Midbrain (tissue), 1 donor: ENCODE measurements at regions not wholly inside any gene's neighbourhood (a gene's known extent, or its start where the extent isn't known, plus 50 kb on each side); places are given as distances from the start of the nearest gene placed in this dataset.

ENCODE experiments used
- DNase-seq: peaks from one replicate; lab custom pipeline; 2025; lab: John Stamatoyannopoulos, UW

DNA sequence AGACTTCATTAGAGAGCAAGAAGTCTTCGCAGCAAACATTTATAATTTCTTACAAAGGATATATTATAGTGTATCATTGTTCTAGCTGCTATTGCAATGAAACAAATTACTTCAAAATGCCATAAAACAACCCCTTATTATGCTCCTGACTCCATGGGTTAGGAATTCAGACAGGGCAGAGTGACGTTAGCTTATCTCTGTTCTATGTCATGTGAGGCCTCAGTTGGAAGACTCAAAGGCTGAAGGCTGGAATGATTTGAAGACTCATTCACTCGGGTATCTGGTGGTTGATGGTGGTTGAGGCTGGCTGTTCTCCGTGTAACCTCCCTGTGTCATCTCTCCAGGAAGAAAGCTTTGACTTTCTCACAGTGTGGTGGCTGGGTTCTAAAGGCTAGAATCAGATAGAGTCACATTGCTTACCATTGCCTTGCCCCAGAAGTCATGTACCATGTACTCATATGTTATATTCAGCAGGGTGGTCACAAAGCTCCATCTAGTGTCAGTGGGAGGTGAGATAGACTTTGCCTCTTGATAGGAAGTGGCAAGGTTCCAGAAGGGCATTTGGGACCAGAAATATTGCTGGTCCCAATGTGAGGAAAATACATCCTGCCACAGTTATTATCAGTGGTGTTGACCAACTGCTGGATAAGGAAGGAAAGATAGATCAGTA lies 226.9 kb downstream of the TMEM38B start:
- DNase-seq: peak; percentile 2

DNA sequence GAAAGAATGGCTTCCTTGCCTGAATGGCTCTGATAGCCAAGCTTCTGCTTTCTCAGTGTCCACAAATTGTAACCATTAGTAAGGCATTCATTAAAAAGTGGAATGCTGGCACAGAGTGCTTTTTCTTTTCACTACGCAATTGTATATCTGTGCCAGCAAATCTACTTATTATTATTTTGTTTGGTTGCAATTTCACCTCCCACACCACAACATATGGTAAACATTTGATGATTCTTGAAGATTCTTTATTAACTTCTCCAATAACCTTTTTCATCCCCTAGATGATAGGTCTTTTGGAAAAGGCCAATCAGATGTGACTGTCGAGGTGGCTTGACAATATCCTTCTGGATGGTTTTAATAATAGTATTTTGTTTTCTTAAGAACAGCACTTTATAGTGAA lies 234.1 kb downstream of the TMEM38B start:
- no peak for DNase-seq

DNA sequence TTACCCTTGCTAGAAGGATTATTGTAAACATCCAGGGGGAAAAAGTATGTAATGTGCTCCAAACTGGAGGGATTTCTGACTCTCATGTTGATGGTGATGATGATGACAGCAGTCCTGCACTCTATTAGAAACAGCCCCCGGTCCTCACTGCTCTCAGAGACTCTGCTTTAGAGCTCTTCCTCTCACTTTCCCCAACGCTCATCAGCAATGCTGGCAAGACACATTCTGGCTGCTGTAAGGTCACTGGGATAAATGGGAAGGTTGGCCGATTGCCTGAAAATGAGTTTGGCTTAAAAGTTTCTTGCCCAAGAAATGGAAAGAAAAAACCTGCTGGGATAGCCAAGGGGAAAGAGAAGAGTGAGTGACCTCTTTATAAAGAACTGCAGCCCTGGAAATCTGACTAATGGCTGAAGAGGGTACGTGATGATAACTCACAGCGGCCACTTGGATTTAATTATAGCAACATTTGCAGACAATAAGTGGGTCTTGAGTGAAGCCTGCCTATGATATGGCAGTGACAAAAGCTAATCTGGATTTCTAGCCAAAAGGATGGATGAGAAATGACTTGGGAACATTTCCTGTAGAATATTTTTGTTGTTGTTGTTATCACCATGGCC lies 235.8 kb downstream of the TMEM38B start:
- peak; percentile 28 for DNase-seq

DNA sequence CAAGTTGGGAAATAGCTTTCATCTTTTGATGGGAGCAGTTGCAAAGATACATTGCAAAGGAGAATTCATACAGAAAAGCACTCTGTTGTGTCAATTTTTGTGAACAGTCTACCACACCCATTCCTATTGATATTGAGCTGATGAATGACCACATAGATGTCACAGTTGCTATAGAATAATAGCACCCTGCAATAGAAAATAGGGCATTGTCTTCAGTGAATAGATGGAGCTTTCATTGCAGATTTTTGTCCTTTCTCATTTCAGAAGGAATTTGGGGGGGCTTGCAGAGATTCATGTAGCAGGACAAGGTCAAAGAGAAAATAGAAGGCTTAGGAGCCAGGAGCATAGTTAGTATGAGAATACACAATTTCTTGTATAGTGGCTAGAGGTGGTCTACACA lies 237.9 kb downstream of the TMEM38B start:
- DNase-seq: peak; percentile 18

DNA sequence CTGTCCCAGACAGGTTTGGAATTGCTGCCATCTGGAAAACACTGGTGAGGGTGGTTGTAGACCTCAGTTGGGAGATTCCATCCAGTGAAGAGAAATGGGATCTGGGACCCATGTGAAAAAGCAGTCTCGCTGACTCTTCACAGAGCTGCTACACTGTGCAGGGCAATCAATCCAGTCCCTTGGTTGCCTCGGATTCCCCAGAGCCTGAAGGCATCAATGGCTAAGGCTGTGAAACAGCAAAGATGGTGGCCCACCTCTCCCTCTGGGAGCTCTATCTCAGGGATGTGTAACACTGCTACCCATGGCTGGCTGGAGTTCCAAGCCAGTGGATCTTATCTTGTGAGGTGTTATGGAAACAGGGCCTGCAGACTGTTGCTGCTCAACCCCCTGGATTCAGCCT lies 256.1 kb downstream of the TMEM38B start:
- DNase-seq: no peak

DNA sequence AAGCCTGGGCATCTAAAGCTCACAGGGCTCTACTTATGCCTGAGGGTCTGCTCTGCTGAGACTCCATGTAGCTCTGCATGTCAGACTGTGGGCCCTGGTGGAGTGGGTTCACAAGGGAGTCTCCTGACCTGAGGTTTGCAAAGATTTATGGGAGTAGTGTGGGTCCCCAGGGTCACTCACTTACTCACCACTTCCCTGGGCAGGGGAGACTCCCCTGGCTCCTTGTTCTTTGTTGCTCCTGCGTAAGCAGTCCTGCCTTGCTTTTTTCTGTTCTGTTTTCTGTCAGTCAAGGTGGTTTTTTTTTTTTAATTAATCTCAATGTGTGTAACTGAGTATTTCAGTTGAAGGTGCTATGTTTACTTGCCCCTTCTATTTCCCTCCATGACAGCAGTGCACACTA lies 256.6 kb downstream of the TMEM38B start:
- no peak for DNase-seq

DNA sequence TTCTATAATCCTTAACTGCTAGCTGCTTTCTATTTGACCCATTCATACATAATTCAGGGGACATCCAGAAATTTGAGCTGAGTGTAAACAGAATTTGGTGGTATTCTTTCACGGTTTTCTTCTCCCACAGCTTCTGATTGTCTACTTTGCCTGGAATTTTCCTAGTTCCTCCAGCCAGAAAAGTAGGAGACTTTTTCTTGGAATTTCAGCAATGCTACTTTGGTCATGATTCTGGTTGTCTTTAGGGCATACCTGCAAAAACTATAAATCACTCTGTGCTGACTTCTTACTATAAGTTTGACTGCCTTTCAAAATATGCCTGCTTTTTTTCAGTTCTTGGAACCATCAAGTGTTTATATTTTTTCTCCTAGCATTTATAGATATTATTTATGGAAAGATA lies 260.2 kb downstream of the TMEM38B start:
- no peak for DNase-seq

DNA sequence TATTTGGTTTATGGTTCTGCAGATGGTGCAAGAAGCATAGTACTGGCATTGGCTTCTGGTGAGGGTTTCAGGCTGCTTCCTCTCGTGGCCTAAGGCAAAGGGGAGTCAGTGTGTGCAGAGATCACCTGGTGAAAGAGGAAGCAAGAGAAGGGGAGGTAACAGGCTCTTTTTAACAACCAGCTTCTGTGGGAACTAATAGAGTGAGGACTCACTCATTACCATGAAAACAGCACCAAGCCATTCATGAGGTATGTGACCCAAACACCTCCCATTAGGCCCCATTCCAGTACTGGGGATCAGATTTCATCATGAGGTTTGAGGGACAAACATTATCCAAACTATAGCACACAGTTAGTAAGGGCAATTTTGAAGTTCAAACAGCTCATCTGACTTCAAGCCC lies 263.5 kb downstream of the TMEM38B start:
- no peak for DNase-seq

DNA sequence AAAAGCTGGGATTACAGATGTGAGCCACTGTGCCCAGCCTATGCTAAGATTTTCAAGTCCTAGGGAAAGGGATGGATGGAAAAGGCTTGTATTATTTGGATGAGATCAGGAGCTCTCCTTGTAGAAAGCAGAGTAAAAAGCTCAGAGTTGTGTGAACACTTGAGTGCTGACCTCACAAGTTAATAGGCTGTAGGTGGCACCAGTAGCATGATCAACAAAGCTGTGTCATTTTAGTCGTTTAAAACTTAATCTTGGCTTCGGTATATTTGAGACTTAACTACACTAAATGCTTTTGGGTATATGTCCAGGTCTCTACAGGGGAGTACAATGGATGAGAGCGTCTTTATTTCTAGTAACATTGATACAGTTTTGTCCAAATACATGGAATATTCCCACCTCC lies 264.2 kb downstream of the TMEM38B start:
- DNase-seq: peak; percentile 42

DNA sequence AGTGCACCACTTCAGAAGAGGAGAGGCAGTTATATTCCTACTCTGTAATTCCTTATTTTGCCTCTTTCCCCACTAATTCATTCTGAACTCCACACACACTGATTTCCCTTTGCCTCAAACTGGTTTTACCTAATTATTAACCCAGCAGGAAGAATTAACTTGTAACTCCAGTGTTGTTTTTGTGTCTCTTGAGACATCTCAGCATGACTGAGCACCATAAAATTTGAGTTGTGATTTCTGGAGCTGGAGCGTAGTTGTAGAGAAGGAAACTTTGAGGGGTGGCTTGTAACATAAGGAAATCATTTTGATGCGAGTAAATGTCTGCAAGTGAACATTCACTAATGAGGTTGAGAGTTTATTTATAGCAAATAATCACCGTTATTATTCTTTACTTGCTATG lies 265.2 kb downstream of the TMEM38B start:
- DNase-seq: no peak

DNA sequence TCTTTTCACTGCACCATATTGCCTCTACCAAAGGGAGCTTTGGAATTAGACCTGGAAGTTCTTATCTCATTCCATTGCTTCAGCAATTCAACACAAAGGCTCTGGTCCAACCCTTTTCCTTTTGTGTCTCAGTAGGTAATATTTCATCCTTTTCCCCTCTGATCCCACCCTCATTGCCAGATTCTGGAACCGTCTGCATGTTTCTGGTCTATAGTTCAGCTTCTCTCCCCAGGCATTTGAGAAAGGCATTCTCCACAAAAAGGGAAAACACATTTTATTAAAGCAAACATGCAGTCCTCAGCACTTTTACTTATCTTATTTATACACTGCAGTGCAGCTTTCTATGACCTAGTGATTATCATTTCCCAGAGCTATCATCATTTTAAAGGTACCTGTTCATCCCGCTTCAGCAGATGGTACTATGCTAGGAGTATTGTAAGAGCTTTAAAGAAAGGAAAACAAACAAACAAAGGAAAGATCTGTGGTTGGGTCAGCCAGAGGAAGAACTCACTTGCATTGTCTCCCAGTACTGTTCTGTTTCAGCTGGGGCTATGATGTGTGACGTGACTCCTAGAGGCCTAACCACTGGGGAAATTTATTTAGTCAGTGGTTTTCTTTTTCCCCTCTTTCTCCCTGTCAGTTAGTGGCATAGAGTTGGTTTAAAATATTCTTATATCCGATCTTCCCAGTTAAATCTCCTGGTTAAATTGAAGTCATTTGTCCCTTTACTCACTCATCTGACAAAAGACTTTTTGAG lies 269.2 kb downstream of the TMEM38B start:
- no peak for DNase-seq

DNA sequence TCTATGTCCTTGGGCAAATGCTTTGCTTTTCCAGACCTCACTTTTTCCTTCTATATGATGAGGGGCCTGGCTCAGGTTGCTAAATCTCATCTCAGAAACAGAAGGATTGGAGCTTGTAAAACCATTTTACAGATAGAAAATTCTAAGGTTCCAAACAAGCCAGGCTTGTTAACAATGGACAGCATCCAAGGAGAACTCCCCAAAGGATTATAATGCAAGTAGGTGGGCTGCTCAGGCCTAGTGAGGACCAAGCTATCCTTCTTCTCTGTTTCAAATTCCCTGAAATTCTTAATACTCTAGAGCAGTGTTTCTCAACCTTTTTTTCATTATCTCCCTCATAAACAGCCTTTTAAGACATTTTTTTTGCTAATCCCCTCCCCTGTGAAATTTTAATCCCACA lies 269.8 kb downstream of the TMEM38B start:
- no peak for DNase-seq

DNA sequence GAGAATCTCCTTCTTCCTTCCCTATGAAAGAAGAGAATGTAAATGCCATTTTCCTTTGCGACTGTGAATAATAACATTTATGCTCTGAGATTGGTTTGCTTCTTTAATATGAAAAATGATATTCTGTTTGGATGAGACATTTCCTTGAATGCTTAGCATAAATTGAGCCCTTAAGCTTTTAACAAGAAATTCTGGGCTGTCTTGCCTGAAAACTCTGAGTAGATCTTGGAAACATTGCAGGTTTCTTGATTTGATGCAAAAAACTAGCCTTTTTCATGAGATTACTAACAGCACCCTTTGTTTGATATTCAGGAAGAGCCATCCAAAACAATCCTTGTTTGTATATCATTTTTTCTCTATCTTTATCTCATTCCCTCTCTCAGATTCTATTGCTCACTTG lies 272.5 kb downstream of the TMEM38B start:
- DNase-seq: no peak

DNA sequence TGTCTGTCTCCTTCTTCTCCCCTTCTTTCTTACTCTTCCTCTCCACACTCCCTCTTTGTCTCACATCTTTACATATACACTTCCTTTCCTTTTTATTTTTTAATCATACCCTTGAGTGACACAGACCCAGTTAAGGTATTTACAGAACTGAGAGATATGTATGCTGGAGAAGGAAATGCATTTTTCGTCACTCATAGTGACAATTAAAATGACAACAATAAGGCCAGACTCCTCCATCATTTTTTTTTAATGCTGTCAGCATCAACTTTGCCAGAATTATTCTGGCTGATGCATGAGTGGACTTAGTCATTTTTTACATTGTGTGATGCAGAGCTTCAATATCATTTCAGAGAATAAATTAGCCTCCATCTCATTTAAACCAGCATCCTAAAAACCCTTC lies 272.9 kb downstream of the TMEM38B start:
- no peak for DNase-seq

DNA sequence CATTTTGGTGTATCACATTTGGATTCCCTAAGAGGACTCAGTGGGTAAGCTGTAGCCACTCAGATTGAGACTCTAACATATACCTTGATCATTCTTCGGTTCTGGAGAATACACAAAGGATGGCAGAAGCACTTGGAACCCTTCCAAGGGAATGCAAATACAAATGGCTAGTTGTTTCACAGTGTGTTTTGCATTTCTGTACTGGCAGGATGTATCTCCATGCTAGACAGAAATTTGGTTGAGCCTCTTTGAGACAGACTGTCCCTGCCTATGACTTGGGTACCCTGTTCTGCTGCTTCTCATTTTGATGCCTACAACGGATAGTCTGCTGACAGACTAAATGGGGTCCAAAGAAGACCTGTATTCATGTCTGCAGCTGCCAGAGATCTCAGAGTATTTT lies 273.5 kb downstream of the TMEM38B start:
- peak; percentile 52 for DNase-seq

DNA sequence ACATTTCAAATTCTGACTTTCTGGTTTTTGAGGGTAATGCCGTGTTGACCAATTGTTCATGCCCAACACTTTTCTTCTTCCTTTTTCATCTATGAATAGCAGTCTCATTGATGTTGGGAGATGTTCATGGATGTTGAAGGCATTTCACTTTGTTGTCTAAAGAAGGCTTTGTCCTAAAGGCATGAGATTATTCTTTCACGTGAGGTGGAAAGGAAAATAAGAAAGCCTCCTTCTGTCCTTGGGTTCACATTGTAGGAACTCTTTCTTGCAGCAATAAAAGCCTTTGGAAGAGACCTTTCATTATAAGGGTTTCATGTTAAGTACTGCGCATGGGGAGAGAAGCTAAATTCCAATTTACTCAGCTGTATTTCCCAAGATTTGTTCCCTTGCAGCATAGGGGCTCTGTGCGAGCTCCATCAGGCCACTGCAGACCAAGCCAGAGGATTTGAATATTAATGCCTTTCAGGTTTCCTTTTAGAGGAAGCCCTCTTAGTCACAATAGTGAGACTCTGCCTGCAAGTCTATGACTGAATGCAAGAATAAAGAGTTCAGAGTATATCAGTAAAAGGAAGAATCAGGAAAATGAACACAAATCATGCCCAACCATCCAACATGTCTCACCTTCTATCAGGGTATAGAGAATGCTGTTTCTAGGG lies 274.6 kb downstream of the TMEM38B start:
- no peak for DNase-seq

DNA sequence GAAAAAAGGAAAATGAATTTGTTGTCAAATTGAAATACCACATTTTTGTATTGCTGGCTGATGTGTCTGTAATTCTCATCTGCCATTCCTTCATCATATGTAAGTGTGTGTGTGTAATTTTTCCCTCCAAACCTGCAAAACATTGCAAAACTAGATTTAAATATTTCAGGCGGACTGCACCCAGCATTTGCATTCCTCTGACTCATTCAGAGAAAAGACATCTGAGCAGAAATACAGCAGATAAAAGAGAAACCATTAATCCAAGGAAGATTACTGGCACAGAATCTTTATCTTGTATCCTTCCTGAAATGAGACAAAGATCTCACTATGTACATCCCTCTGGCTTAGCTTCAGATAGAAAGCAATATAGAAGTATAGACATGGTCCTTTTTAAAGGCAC lies 275.3 kb downstream of the TMEM38B start:
- no peak for DNase-seq

DNA sequence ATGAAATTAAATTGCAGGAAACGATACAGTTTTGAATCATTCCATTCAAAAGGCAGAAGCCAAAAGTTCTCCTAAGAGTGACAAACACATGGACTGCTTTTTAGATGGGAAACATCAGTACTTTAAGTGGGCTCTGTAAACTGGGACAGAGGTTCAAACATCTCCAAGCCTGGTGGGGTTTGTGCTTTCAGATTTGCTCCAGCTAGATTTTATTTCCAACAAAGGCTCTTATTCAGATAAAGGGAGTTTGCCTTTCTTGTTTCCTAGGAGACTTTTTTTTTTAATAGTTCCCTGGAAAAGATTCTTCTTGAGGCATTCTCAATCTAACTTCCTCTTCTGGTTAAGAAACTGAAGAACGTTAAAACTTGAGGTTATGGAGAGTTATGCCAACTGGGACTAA lies 277.6 kb downstream of the TMEM38B start:
- DNase-seq: peak; percentile 18

DNA sequence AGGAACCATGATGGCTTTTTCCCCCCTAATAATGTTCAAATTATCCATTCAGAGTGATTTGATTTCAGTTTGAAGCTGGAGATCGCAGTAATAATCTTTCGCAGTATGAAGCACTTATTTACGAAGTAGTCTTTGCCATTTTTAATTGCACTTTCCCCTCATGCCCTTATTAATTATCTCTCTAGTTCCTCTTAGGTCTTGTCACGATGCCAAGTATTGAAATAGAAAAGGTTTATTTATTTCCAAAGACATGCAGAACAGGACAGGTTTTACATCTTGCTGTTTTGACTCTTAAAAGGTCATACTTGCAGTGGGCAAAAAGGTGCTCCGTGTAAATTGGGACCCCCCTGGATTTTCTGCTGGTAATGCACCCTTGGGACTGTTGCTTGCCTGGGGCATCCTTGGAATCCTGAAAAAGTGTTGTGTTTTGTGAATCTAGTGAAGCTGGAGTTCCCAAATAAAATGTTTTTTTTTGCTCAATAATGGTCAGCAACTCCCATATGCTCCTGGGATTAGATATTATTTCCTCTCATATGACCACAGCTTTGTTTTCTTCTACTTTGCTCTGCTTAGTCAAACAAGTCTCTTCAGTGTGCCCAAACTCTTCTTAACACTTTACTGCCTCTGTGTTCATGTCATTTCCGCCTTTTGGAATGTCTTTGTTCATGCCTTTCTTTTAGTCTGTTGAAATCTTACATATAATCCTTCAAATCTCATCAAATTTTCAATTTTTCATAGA lies 278.3 kb downstream of the TMEM38B start:
- DNase-seq: no peak

DNA sequence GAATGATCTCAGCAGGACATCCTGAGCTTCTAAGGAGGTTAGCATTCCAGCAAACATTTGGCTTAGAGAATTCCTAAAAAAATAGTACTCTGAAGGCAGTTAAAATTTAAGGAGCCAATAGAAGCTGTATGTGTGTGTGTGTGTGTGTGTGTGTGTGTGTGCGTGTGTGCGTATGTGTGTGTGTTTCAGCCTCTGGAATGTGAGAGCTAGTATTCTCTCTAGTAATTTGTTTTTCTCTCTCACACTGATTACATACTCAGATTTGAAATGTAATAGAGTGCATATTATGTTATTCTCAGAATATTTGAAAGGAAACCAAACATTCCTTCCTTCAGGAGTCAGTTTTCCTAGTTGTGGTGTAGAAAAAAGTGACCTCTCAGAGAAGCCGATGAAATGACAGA lies 279.6 kb downstream of the TMEM38B start:
- DNase-seq: no peak

DNA sequence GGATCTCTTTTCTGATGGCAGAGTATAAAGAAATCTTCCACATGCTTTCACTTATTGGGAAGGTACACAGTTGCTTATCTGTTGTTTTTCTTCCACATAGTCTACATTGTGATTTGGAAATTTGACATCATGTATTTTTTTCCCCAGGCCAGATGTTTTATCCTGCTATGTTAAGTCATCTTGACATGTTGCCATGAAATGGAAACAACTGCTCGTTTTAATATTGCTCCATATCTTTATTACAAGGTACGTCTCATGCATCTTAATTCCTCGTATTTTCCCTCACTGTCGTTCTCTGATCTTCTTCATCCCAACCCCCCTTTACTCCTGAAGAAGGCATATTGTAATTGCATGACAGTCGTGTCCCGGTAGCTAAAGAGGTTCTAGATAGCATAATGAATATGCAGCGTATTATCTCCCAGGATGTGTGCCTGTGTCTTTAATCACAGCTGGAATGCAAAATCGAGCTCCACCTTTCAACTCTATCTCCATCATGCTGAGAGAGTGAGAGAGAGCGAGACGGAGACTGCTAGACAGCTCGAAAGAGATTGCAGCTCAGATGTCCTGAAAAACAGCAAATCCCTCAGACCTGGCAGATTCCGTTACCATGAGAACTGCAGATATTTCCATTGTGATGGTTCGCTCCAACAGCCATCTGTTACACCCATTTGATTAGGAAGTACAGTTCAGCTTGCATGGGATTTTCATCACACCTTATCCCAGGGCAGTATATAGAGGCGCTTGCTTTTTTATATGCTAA lies 281.7 kb downstream of the TMEM38B start:
- peak; percentile 24 for DNase-seq
